ENCODE measurements at regions not wholly inside any gene's neighbourhood (a gene's known extent, or its start where the extent isn't known, plus 50 kb on each side); places are given as distances from the start of the nearest gene placed in this dataset.

GRCh38 chr13:30038884-30039283 lies 188.5 kb upstream of the UBL3 start:
- no peak for DNase-seq (ENCODE audit: extremely low spot score)
- TF ChIP-seq CTCF (IDR thresholded peaks at IDR 0.05; ENCODE audit: control extremely low read depth, extremely low read depth, low read depth, missing control alignments) = no peak
- POLR2A ChIA-PET = no interaction called here
- CTCF ChIA-PET = interaction anchor here (1.0 to 1.3 kb wide), 2 partner anchors 9 to 115 kb away, joined by 3 to 4 read pairs; no protein-coding TSS in a partner anchor

- CTCF ChIA-PET = no interaction called here
- TF ChIP-seq CTCF (IDR thresholded peaks at IDR 0.05; ENCODE audit: control extremely low read depth, extremely low read depth, low read depth, missing control alignments) = no peak
- DNase-seq (ENCODE audit: extremely low spot score) = no peak
- POLR2A ChIA-PET = no interaction called here
Observed at GRCh38 chr13:30037766-30038165, 187.3 kb upstream of the UBL3 start.

- no peak for DNase-seq (ENCODE audit: extremely low spot score)
- TF ChIP-seq CTCF (IDR thresholded peaks at IDR 0.05; ENCODE audit: control extremely low read depth, extremely low read depth, low read depth, missing control alignments) = no peak
- POLR2A ChIA-PET = no interaction called here
- CTCF ChIA-PET = no interaction called here
Observed at GRCh38 chr13:30037306-30037705, 186.9 kb upstream of the UBL3 start.

- DNase-seq (ENCODE audit: extremely low spot score) = no peak
- ChIA-PET POLR2A (no interaction called here), CTCF (no interaction called here)
- no peak for TF ChIP-seq CTCF (IDR thresholded peaks at IDR 0.05; ENCODE audit: control extremely low read depth, extremely low read depth, low read depth, missing control alignments)
Observed at GRCh38 chr13:30034458-30034795, 184.0 kb upstream of the UBL3 start.

- DNase-seq (ENCODE audit: extremely low spot score) = no peak
- ChIA-PET CTCF (no interaction called here), POLR2A (no interaction called here)
- TF ChIP-seq CTCF (IDR thresholded peaks at IDR 0.05; ENCODE audit: control extremely low read depth, extremely low read depth, low read depth, missing control alignments) = no peak
Observed at GRCh38 chr13:30033681-30034457, 183.5 kb upstream of the UBL3 start.

GRCh38 chr13:30032263-30032662 lies 181.8 kb upstream of the UBL3 start:
- POLR2A ChIA-PET = no interaction called here
- CTCF ChIA-PET = no interaction called here
- DNase-seq (ENCODE audit: extremely low spot score) = no peak

More at GRCh38 chr13:30032263-30032662, 181.8 kb upstream of the UBL3 start:
- no peak for TF ChIP-seq CTCF (IDR thresholded peaks at IDR 0.05; ENCODE audit: control extremely low read depth, extremely low read depth, low read depth, missing control alignments)
